NCI-H774 (cell line): ENCODE measurements at regions not wholly inside any gene's neighbourhood (a gene's known extent, or its start where the extent isn't known, plus 50 kb on each side); places are given as distances from the start of the nearest gene placed in this dataset.

Source experiments
- DNase-seq: peaks from one replicate; lab custom pipeline; 2025; lab: John Stamatoyannopoulos, UW

GRCh38 chr4:136097676-136098075 is 1434.6 kb downstream of the PCDH18 start:
- no peak for DNase-seq

GRCh38 chr4:136088211-136088867 is 1444.0 kb downstream of the PCDH18 start:
- no peak for DNase-seq

- DNase-seq: no peak
Observed at GRCh38 chr4:136078976-136079375, 1453.3 kb downstream of the PCDH18 start.

- no peak for DNase-seq
Observed at GRCh38 chr4:136056748-136057147, 1475.5 kb downstream of the PCDH18 start.

- no peak for DNase-seq
Observed at GRCh38 chr4:136055360-136055759, 1476.9 kb downstream of the PCDH18 start.

- no peak for DNase-seq
Observed at GRCh38 chr4:136036744-136037143, 1495.5 kb downstream of the PCDH18 start.

GRCh38 chr4:136032391-136032790 is 1499.9 kb downstream of the PCDH18 start:
- no peak for DNase-seq

- no peak for DNase-seq
Observed at GRCh38 chr4:136025540-136025939, 1506.8 kb downstream of the PCDH18 start.

GRCh38 chr4:136017556-136017955 is 1514.7 kb downstream of the PCDH18 start:
- DNase-seq: no peak

- DNase-seq: no peak
Observed at GRCh38 chr4:136012220-136012619, 1520.1 kb downstream of the PCDH18 start.

GRCh38 chr4:136009258-136009832 is 1522.9 kb downstream of the PCDH18 start:
- DNase-seq: no peak

- DNase-seq: no peak
Observed at GRCh38 chr4:136007991-136008390, 1524.3 kb downstream of the PCDH18 start.

GRCh38 chr4:136002316-136002715 is 1530.0 kb downstream of the PCDH18 start:
- DNase-seq: no peak

- DNase-seq: no peak
Observed at GRCh38 chr4:136001791-136002190, 1530.5 kb downstream of the PCDH18 start.

- DNase-seq: no peak
Observed at GRCh38 chr4:136000246-136000645, 1532.0 kb downstream of the PCDH18 start.

GRCh38 chr4:135994360-135994759 is 1537.9 kb downstream of the PCDH18 start:
- DNase-seq: no peak

GRCh38 chr4:135976860-135977259 is 1555.4 kb downstream of the PCDH18 start:
- DNase-seq: no peak

GRCh38 chr4:135966936-135967335 is 1565.4 kb downstream of the PCDH18 start:
- no peak for DNase-seq

- no peak for DNase-seq
Observed at GRCh38 chr4:135963009-135963408, 1569.3 kb downstream of the PCDH18 start.

- DNase-seq: no peak
Observed at GRCh38 chr4:135949931-135950330, 1582.4 kb downstream of the PCDH18 start.

GRCh38 chr4:135948797-135949196 is 1583.5 kb downstream of the PCDH18 start:
- no peak for DNase-seq

GRCh38 chr4:135941671-135942070 is 1590.6 kb downstream of the PCDH18 start:
- no peak for DNase-seq

GRCh38 chr4:135934026-135934425 is 1598.3 kb downstream of the PCDH18 start:
- DNase-seq: no peak

GRCh38 chr4:135927651-135928050 is 1604.6 kb downstream of the PCDH18 start:
- DNase-seq: no peak
